ENCODE measurements at regions not wholly inside any gene's neighbourhood (a gene's known extent, or its start where the extent isn't known, plus 50 kb on each side); places are given as distances from the start of the nearest gene placed in this dataset.

- TF ChIP-seq CEBPB (IDR thresholded peaks at IDR 0.05) (no peak), REST (IDR thresholded peaks at IDR 0.05; ENCODE audit: low read depth) (no peak), EP300 (IDR thresholded peaks at IDR 0.05; ENCODE audit: borderline replicate concordance) (no peak), NFIC (IDR thresholded peaks at IDR 0.05) (peak; percentile 38; the same call in 1 of the 2 replicates), TCF12 (IDR thresholded peaks at IDR 0.05; ENCODE audit: low read depth) (no peak)
These were observed 84.9 kb upstream of the ACP3 start for GRCh38 chr3:132232231-132232792.

Measured in Ishikawa (cell line).